ENCODE measurements at regions not wholly inside any gene's neighbourhood (a gene's known extent, or its start where the extent isn't known, plus 50 kb on each side); places are given as distances from the start of the nearest gene placed in this dataset.

- TF ChIP-seq CTCF (IDR thresholded peaks at IDR 0.05 in 2 of 3, conservative IDR thresholded peaks at IDR 0.05 in 1 of 3; ENCODE audit: borderline replicate concordance in 1 of 3, insufficient read depth in 1 of 3, low read depth in 2 of 3, low read length in 2 of 3) (no peak), YY1 (IDR thresholded peaks at IDR 0.05; ENCODE audit: extremely low read depth, insufficient replicate concordance, low read depth, low read length) (no peak), POLR2AphosphoS5 (IDR thresholded peaks at IDR 0.05; ENCODE audit: low read depth, low read length) (no peak)
Measured at GRCh38 chr13:109615721-109616420, 170.5 kb downstream of the IRS2 start.

All from HCT116 (cell line).